Kidney tubule cell (primary cell): ENCODE measurements at regions not wholly inside any gene's neighbourhood (a gene's known extent, or its start where the extent isn't known, plus 50 kb on each side); places are given as distances from the start of the nearest gene placed in this dataset.

Experiments used
- DNase-seq: peaks from one replicate; pipeline ENCODE4 v3.0.0-alpha.2; 2018; ENCODE audit warnings: low spot score

GRCh38 chr9:18349530-18349929, 124.4 kb upstream of the ADAMTSL1 start:
- DNase-seq: peak; percentile 31

GRCh38 chr9:18350036-18350435, 123.9 kb upstream of the ADAMTSL1 start:
- no peak for DNase-seq

GRCh38 chr9:18350995-18351595, 122.9 kb upstream of the ADAMTSL1 start:
- DNase-seq: peak; percentile 53

- peak; percentile 61 for DNase-seq
Measured at GRCh38 chr9:18352711-18353110, 121.2 kb upstream of the ADAMTSL1 start.

GRCh38 chr9:18353473-18353872, 120.5 kb upstream of the ADAMTSL1 start:
- no peak for DNase-seq

GRCh38 chr9:18357321-18357720, 116.6 kb upstream of the ADAMTSL1 start:
- no peak for DNase-seq

- DNase-seq: peak; percentile 26
Measured at GRCh38 chr9:18358325-18358724, 115.6 kb upstream of the ADAMTSL1 start.

- DNase-seq: peak; percentile 63
Measured at GRCh38 chr9:18359335-18359734, 114.6 kb upstream of the ADAMTSL1 start.

- DNase-seq: no peak
Measured at GRCh38 chr9:18360005-18360404, 113.9 kb upstream of the ADAMTSL1 start.

- DNase-seq: no peak
Measured at GRCh38 chr9:18361646-18362045, 112.3 kb upstream of the ADAMTSL1 start.

GRCh38 chr9:18362166-18362565, 111.8 kb upstream of the ADAMTSL1 start:
- no peak for DNase-seq

GRCh38 chr9:18362901-18363685, 110.9 kb upstream of the ADAMTSL1 start:
- no peak for DNase-seq

GRCh38 chr9:18365651-18366050, 108.3 kb upstream of the ADAMTSL1 start:
- no peak for DNase-seq

- DNase-seq: no peak
Measured at GRCh38 chr9:18366184-18366583, 107.8 kb upstream of the ADAMTSL1 start.

GRCh38 chr9:18368206-18368605, 105.7 kb upstream of the ADAMTSL1 start:
- no peak for DNase-seq

GRCh38 chr9:18371141-18371540, 102.8 kb upstream of the ADAMTSL1 start:
- DNase-seq: no peak

GRCh38 chr9:18371621-18372020, 102.3 kb upstream of the ADAMTSL1 start:
- no peak for DNase-seq

GRCh38 chr9:18379073-18379811, 94.7 kb upstream of the ADAMTSL1 start:
- DNase-seq: peak; percentile 97

- DNase-seq: no peak
Measured at GRCh38 chr9:18382243-18382642, 91.7 kb upstream of the ADAMTSL1 start.

GRCh38 chr9:18384066-18384465, 89.9 kb upstream of the ADAMTSL1 start:
- DNase-seq: no peak

GRCh38 chr9:18385696-18386490, 88.1 kb upstream of the ADAMTSL1 start:
- DNase-seq: no peak

- no peak for DNase-seq
Measured at GRCh38 chr9:18390393-18390792, 83.6 kb upstream of the ADAMTSL1 start.
